ENCODE measurements at regions not wholly inside any gene's neighbourhood (a gene's known extent, or its start where the extent isn't known, plus 50 kb on each side); places are given as distances from the start of the nearest gene placed in this dataset.

GRCh38 chr1:81605023-81605422 lies 195.7 kb upstream of the ADGRL2 start:
- Histone ChIP-seq H3K79me2 (ENCODE audit: insufficient read depth, low read length) (no peaks in the 10 kb centered on the region), H3K9ac (ENCODE audit: low read length) (no peak overlapping the region), H3F3A (ENCODE audit: insufficient read depth) (no peaks in the 10 kb centered on the region), H4K20me1 (ENCODE audit: low read depth, low read length) (no peaks in the 10 kb centered on the region), H3K4me2 (ENCODE audit: low read depth, low read length, poor library complexity, severe bottlenecking) (no peak overlapping the region), H3K36me3 (ENCODE audit: low read length) (no peaks in the 10 kb centered on the region), H3K9me2 (replicated peaks; ENCODE audit: insufficient read depth, low read length) (no peaks in the 10 kb centered on the region), H3K27me3 (ENCODE audit: low read length) (no peaks in the 10 kb centered on the region), H3K4me3 (ENCODE audit: insufficient read depth, low read length, poor library complexity, severe bottlenecking) (no peak overlapping the region), H3K9me3 (ENCODE audit: insufficient read depth, low read length) (no peaks in the 10 kb centered on the region), H3K27ac (ENCODE audit: low read depth, low read length) (no peak overlapping the region), H2AFZ (ENCODE audit: low read depth, low read length, severe bottlenecking) (no peak overlapping the region)
- no peak for TF ChIP-seq EZH2phosphoT487 (conservative IDR thresholded peaks at IDR 0.05; ENCODE audit: low read length)
- TF ChIP-seq CTCF (IDR thresholded peaks at IDR 0.05; ENCODE audit: insufficient read depth, low read length, poor library complexity, severe bottlenecking): no peak

DNA sequence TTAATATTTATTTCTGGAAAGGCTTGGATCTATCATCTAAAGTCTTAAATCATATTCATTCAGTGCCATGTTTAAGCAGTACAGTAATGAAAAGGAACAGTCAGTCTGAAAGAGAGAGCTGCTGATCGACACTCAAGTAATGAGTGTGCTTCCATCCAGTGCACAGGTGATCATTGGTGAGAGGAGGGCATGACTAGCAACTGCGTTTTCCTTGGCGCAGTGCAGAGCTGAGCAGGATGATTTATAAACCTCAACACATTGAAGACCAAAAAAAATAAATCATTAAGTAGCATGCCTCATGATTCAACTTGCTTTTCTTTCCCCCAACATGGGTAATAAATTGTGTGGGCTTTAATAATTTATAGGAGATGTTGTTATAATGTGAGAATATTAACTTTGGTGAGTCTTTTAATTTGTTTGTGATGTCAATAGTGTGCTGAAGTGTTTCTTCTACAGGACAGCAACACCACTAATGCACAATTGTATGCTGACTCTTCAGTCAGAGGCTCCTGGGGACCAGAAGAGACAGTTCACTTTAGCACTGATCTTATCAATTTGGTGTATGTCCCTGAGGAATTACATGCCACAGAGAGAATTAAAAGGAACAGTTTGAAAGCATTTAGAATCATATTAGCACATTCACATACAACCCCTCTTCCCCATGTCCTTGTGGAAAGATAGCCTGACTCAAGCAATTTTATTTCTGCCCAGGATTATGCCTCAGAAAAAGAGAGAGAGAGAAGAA lies 199.7 kb upstream of the ADGRL2 start:
- Histone ChIP-seq H3K9ac (ENCODE audit: low read length) (no peak overlapping the region), H3K36me3 (ENCODE audit: low read length) (no peaks in the 10 kb centered on the region), H4K20me1 (ENCODE audit: low read depth, low read length) (no peaks in the 10 kb centered on the region), H3K79me2 (ENCODE audit: insufficient read depth, low read length) (no peaks in the 10 kb centered on the region), H3K27me3 (ENCODE audit: low read length) (no peaks in the 10 kb centered on the region), H3K9me3 (ENCODE audit: insufficient read depth, low read length) (no peaks in the 10 kb centered on the region), H2AFZ (ENCODE audit: low read depth, low read length, severe bottlenecking) (no peak overlapping the region), H3K4me2 (ENCODE audit: low read depth, low read length, poor library complexity, severe bottlenecking) (no peak overlapping the region), H3K9me2 (replicated peaks; ENCODE audit: insufficient read depth, low read length) (no peaks in the 10 kb centered on the region), H3F3A (ENCODE audit: insufficient read depth) (no peaks in the 10 kb centered on the region), H3K27ac (ENCODE audit: low read depth, low read length) (no peak overlapping the region), H3K4me3 (ENCODE audit: insufficient read depth, low read length, poor library complexity, severe bottlenecking) (no peak overlapping the region)
- TF ChIP-seq EZH2phosphoT487 (conservative IDR thresholded peaks at IDR 0.05; ENCODE audit: low read length): no peak
- no peak for TF ChIP-seq CTCF (IDR thresholded peaks at IDR 0.05; ENCODE audit: insufficient read depth, low read length, poor library complexity, severe bottlenecking)

GRCh38 chr1:81600363-81600762 lies 200.4 kb upstream of the ADGRL2 start:
- Histone ChIP-seq H3K9me3 (ENCODE audit: insufficient read depth, low read length) (no peaks in the 10 kb centered on the region), H2AFZ (ENCODE audit: low read depth, low read length, severe bottlenecking) (no peak overlapping the region), H3K4me2 (ENCODE audit: low read depth, low read length, poor library complexity, severe bottlenecking) (no peak overlapping the region), H3K36me3 (ENCODE audit: low read length) (no peaks in the 10 kb centered on the region), H3K9ac (ENCODE audit: low read length) (no peak overlapping the region), H4K20me1 (ENCODE audit: low read depth, low read length) (no peaks in the 10 kb centered on the region), H3K27ac (ENCODE audit: low read depth, low read length) (no peak overlapping the region), H3K79me2 (ENCODE audit: insufficient read depth, low read length) (no peaks in the 10 kb centered on the region), H3K4me3 (ENCODE audit: insufficient read depth, low read length, poor library complexity, severe bottlenecking) (no peak overlapping the region), H3K27me3 (ENCODE audit: low read length) (no peaks in the 10 kb centered on the region), H3F3A (ENCODE audit: insufficient read depth) (no peaks in the 10 kb centered on the region), H3K9me2 (replicated peaks; ENCODE audit: insufficient read depth, low read length) (no peaks in the 10 kb centered on the region)
- TF ChIP-seq EZH2phosphoT487 (conservative IDR thresholded peaks at IDR 0.05; ENCODE audit: low read length): no peak
- no peak for TF ChIP-seq CTCF (IDR thresholded peaks at IDR 0.05; ENCODE audit: insufficient read depth, low read length, poor library complexity, severe bottlenecking)

Measured in SU-DHL-6 (cell line).